ENCODE measurements at regions not wholly inside any gene's neighbourhood (a gene's known extent, or its start where the extent isn't known, plus 50 kb on each side); places are given as distances from the start of the nearest gene placed in this dataset.
"Not testable (repeated sequence)": the region's sequence is repeated elsewhere in the genome, so short reads cannot be mapped to it uniquely, and the experiment has no call there.

DNA sequence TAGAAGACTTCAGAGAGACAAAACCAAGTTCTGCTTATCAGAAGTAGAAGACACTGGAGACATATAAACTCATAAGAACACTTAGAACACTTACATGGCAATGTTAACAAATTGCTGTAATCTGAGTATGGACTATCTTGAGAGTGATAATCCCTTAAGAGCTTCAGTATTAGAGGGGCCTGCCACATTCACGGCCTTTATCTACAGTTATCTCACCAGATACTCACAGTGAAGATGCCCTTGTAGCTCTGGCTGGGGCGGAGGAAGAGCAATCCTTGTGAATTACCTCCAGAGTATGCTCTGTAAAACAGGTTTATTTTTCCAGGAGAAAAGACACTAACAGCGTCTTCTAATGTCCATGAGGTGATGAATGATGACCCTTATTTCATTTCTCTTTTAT, 762.8 kb downstream of the FAM181B start:
- no peak for DNase-seq

DNA sequence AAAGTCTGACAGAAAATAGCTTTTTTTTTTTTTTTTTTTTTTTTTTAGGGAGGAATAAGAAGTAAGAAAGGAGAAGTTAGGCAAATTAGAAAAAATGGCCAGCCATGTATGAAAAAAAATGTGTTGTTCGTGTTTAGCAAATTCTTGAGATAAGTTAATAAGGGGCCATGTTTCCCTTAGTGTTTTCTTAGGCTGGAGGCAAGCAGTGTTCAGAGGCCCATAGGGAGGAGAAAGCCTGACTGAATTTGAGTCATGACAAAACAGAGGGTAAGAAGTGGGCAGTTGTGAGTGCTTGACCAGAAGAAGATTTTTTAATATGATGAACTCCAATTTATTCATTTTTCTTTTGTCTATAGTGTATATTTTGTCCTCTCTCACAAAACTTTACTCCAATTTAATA, 766.4 kb downstream of the FAM181B start:
- no peak for DNase-seq

DNA sequence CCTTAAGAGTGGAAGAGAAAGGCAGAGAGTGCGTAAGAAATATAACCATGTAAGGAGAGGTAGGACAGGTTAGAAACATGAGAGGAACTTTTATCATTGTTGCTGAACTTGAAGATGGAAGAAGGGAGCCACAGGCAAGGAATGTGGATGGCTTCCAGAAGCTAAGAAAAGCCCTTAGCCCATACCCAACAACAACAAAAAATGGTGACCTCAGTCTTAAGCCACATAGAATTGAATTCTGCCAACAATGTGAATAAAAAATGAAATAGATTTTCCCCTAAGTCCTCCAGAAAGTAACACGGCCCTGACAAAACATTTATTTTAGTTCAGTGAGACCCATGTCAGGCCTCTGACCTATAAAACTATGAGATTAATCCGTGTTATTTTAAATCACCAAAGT, 767.3 kb downstream of the FAM181B start:
- DNase-seq = no peak

DNA sequence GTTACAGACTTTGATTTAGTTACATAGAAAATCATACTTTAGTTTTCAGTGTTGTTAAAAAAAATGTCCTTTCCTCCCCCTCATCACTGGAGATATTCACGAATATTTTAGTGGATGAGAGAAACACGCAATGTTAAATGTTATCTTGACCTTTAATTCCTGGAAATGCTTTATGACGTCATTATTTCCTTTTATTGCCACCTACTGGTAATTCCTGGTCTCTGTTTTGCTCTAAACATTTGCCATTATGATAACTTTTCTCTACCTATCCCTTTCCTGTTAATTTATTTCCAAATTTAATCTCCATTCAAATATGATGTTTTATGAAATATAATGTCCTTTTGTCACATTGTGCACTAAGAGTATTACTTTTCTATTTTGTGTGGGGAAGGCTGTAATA, 770.6 kb downstream of the FAM181B start:
- no peak for DNase-seq

DNA sequence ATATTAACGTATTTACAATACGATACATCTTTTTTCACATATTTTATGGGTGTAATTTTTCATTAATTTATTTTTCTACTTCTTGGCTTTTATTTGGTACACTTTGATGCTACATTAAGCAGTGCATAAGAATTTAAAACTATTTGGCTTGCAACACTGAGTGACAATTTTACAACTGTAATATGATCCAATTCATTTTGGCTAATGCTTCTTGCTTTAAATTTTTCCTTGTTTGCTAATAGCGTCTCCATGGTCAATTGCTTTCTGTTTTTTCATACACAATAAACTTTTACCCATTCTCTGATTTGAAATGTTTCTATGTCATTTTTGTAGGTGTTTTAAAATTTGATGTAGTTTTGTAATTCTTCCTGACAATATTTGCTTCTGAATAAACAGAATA, 773.2 kb downstream of the FAM181B start:
- no peak for DNase-seq

DNA sequence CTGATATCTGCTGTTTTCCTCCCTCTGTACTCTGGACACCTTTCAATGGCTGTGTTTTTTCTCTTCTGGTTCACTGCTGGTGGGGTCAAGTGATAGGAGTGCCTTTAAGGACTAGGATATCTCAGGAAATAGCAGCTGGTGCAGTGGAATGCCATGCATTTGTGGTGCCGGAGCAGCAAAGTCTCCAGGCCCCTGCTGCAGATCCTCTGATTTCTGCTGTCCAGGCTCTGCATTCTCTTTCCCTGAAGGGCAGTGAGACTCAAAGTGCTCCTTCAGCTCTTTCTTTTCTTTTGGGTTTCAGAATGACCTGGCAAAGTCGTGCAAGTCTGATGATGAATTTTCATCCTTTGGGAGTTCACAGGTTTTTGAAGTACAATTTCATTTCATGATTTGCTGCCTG, 774.3 kb downstream of the FAM181B start:
- DNase-seq = no peak

DNA sequence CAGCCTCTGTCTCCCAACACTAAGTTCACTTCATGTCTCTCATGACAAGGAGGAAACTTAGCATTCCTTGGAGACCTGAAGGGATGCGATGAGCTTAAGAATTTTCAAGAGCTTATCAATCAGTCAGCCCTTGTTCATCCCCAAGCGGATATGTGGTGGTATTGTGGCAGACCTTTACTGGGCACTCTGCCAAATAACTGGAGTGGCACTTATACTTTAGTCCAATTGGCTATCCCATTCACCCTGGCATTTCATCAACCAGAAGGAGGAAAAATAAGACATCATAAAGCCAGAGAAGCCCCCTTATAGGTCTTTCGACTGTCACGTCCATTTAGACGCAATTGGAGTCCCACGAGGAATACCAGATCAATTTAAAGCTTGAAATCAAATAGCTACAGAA, 779.4 kb downstream of the FAM181B start:
- not testable (repeated sequence) for DNase-seq

DNA sequence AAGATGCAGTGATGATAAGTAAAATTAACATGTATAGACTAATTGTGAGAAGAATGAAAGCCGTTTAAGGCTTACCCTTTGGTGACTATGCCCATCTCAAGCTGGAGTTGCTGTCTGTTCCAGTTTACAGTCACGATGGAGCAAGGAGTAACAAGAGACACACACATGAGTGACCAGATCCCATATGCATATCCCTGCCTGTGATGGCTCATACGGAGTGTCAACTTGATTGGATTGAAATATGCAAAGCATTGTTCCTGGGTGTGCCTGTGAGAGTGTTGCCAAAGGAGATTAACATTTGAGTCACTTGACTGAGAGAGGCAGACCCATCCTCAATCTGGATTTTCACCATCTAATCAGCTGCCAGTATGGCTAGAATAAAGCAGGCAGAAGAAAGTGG, 786.8 kb downstream of the FAM181B start:
- DNase-seq = no peak

DNA sequence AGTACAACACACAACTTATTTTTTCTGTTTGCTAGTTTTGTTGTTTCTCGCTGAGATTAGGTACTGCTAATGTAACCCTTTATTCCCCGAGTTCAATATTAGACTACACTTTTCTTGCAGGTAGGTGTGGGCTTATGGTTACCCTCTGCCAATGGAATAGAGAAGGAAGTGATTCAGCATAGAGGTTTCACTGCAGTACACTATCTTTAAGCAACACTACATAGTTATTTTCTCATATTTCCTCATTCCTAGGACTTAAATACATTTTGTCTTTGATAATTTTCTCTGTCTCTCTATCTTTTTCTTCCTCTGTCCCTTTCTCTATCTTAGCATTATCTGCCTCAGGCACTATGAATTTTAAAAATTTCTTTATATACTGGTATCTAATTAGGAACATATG, 791.0 kb downstream of the FAM181B start:
- no peak for DNase-seq

DNA sequence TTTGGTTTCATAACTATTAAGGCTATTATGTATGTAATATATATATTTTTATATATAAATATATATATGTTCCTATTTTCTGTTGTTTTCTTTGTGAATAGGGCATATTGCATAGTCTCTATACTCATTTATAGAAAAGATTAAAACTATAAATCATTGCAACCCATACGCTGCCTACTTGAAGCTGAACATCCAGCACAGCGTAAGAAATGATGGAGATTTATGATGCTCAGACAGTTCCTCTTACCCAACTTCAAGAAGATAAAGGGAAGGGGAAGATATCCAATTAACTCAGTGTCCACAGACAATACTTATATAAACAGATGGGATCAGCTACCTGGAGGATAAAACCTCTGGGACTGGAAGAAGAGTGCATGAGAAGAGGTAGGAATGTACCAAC, 791.7 kb downstream of the FAM181B start:
- DNase-seq = no peak

DNA sequence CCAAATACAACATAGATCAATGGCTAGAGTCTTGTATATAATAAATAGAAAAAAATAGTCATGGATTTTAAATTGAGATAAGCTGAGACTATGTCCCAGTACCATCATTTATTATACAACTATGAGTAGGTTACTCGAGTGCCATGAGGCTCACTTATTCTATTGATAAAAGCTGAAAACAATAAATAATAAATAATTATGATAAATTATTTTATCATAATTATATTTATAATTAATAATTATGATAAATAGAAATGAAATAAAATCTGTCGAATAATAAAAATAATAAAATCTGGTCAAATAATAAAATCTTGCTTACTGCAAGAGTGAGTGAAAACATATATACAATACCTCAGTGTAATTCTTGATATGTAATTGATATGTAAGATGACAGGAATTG, 801.4 kb downstream of the FAM181B start:
- DNase-seq = no peak

DNA sequence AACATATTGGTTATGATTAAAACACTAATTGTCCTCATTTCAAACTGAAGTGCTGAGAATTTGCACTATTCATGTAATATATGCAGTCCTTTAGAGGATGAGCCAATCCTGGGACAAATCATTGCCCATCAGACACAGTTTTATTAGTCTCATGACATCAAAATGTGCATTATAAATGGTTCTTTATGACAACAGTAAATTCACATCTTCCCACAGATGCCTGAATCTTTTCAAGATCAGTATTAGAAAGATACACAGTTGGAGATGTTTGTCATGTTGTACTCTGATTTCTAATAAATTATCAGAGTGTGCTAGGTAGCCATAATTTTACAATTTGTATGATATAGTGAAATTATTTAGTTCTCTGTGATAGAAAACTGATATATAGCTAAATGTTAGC, 813.5 kb downstream of the FAM181B start:
- no peak for DNase-seq

DNA sequence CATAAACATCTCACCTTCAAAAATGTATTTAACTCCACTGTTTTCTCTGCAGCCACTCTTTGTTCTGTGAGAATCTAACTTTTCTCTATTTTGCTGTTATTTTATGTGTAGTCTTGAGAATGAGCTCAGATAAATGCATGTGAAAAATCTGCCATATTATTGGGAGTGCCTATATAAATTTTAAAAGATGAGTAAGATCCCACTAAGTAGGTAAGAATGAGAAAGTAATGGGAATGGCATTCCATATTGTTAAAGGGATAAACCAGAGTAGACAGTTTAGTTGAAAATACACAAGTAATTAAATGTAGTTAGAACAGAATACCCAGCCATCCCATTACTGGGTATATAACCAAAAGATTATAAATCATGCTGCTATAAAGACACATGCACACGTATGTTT, 817.2 kb downstream of the FAM181B start:
- DNase-seq = no peak

DNA sequence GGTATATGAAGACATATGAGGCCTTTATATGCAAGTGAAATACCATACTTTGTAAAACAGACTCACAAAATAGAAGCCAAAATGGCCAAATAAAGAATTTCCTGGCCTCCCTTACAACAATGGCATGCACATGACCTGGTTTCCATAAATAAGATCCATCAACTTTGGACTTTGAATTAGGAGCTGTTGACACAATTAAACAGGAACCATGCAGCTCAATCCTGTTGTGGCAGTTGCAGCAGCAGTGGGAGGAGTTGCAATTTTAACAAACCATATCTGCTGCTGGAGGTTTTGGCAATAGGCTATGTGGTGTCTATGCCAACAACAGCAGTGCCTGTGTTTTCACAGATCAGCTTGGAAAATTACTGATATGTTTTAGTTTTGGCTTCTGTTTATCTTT, 818.6 kb downstream of the FAM181B start:
- DNase-seq = no peak

DNA sequence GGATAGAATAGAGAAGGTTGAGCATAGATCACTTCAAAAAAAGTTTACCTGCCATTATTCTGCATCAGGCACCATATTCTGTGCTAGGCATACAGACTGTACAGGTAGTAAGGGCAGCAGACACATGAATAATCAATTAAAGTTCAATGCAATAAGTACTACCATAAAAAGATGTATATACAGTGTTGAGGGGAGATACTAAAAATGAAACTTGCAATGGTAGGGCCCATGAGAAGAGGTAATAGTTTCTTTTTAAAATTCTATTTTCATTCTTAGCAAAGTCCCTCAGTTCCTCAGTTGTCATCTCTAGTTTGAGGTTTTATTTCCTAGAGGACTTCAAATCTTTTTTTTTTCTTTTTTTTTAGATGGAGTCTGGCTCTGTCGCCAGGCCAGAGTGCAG, 819.9 kb downstream of the FAM181B start:
- DNase-seq = no peak

DNA sequence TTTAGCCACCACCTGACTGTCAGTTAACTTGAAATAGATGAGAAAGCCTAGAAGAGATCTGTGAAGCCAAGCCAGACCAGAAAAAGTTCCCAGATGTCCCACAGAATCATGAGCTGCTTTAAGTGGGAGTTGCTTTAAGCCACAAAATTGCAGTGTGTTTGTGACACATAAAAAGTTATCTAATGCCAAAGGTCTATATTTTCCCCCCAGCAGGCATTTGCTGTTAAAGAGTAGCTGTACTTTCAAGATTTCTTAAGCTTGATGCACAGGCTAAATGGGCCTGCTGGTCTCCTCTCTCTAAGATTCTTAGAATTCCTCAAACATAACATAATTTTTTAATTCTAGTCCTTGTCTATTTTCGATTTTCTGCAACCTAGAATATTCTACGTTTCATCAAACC, 825.7 kb downstream of the FAM181B start:
- DNase-seq = no peak

DNA sequence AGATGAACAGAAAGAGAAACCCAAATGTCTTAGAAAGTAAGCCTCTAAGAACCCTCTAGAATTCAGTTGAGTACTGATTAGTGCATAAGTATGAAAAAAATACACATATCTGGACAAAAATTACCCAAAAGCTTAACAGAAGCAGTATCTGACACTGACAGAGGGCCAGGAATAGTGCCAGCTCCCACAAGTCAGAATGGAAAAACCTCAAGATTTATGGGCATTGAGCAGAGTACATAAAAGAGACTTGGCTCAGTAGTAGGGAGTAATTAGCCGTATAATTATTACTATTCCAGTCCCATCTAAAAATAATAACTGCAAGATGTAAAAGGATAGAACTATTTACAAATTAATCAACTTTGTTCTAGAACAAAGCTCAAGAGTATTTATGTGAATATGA, 834.5 kb downstream of the FAM181B start:
- no peak for DNase-seq

DNA sequence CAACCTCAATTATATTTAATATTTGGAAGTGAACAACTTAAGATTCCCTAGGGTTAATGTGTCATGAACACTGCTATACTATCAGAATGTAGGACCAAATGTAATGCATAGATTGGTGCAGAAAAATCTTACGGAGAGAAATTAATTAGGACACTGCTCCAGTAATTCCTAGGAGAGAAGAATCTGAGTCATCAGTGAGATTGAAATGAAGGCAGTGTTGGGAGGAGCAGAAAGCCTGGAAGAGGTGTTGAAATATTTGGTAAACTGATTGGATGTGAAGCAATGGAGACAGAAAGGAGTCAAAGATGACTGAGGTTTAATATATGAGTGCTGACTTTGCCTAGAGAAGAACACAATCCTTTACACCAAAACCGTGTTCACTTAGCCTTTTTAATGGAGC, 836.0 kb downstream of the FAM181B start:
- no peak for DNase-seq

DNA sequence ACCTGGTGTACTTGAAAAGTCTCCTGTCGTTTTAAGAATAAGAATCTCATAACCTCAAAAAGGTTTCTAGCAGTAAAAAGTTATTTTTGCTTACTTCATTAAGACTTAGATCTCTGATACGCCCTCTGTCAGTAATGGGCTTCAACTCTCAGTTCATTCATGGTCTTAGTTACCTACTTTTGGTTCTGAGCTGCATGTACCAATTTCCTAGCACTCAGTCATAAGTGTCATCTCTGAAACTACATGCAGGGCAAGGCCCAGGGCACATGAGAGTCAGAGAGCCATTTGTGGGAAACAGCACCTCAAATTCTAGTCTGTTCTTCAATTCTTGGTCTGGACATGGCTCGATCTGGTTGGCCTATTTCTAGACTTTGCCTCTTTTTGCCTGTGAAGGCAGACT, 838.4 kb downstream of the FAM181B start:
- no peak for DNase-seq

DNA sequence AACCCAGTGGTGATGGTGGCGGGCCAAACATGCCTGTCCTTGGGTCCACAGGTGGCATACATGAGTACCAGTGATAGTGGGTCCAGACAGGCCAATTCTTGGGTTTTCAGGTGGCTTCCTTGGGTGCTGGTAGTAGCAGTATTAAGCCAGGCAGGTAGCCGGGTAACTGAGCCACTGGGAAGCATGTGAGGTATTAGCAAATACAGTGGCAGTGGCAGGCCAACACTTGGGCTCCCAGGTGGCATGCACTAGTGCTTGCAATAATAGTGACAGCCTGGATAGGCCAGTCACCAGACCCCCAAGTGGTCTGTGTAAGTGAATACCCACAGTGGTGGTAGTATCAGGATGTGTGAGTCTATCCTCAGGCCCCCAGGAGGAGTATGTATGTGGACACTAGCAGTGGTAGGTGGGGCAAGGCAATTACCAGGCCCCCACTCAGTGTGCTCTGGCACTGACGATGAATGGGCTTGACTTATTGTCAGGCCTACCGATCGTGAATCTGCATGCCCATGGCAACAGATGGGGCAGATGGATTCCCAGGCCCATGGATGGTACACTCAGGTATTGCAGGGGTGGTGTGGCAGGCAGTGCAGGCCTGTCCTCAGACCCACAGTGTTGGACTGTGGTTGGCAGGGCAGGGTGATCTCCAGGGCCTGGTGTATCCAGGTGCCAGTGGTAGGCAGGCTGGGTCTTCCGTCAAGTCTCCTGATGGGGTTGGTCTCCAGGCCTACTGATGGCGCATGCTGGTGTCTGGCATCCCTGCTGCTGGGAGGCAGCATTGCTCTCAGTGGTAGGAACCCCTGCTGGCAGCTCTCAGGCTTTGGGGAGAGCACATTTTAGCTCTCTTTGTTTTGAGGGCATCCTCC, 840.7 kb downstream of the FAM181B start:
- DNase-seq = no peak

DNA sequence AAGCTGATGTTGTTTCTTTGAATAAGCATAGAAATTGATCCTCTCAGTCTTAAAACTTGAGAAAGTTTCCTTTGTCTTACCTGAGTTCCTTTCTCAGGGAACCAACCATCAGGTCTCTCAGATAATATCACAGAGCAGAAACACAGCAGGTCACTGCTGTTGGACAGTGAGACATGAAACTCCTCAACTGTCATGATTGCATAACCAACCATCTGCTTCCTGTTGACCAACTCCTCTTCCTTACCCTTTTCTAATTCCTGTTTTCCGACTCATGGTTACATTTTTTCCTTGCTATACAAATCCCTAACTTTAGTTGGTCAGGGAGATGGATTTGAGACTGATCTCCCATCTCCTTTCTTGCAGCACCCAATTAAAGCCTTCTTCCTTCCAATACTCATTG, 845.3 kb downstream of the FAM181B start:
- no peak for DNase-seq

DNA sequence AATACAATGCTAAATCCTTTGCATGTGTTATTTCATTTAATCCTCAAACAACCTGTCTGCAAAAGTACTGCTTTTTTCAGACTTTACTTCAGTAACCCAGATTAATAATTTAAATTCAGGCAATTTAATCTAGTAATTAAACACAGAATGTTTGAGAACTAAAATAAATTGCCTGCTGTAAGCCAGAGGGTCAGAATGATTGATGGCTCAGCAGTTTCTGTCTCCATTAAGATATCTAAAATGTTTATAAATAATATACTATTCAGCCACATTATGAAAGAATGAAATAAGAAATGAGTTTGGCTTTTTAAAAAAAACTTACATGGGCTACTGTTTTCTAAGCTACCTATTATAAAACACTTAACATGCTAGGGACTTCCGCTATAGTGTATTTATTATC, 846.0 kb downstream of the FAM181B start:
- DNase-seq = no peak

DNA sequence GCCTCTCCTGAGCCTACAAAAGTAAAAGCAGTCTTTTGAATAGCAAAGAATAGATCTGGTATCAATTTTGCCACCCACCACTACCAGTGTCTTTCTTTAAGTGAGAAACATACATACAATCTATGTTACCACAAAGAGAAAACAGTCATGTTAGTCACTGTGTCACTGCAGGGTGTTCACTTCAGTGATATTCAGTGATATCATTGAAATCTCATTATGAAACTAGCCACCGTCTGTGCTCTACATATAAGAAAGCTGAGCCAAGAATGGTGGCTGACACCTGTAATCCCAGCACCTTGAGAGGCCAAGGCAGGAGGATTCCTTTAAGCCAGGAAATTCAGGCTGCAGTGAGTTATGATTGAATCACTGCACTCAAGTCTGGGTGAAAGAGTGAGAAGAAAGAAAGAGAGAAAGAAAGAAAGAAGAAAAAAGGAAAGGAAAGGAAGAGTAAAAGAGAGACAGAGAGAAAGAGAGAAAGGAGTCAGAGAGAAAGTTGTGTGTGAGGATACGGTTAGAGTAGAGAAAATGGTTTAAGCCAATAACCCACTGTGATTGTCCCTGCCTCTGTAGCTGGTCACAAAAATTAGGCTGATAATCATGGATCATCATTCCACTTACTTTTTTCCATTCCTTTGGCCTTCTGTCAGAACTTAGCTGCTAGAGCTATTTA, 847.1 kb downstream of the FAM181B start:
- DNase-seq = no peak

DNA sequence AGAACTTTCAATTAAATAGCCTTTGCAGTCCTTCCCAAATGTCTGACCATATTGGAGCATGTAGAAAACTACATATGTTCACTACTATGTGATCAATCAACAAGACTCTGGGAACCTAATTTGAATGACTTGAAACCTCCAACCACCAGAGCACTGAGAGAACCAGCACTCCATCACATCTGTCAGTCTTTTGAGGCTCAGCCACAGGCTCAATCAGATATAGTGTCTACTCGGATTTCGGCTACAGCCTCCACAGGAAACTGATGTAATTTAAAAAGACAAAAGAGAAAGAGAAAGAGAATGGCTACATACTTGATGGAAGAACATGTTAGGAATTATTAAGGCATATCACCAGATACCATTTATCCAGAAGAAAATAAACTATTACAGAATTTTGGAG, 859.0 kb downstream of the FAM181B start:
- DNase-seq = no peak

DNA sequence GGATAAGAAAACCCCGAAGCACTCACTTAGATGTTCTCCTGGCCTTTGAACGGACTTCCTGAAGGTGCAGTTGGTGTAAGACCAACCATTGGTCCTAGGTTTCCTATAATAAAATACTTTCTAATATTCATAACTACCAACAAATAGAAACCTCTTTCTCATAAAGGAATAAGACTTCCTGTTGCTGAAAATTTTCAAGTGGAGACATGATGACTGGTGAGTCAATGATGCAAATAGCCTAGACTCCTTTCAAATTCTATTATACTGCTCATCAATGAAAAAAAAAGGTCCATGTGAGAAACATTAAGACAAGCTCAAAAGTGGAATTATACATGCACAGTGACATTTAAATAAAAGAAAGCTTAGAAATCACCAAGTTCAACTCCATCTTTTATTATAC, 862.8 kb downstream of the FAM181B start:
- DNase-seq = no peak
